GM10248 (cell line): ENCODE measurements at regions not wholly inside any gene's neighbourhood (a gene's known extent, or its start where the extent isn't known, plus 50 kb on each side); places are given as distances from the start of the nearest gene placed in this dataset.

Experiments used
- CTCF ChIA-PET: fragments of 300-600 bp; sonication (Branson Sonifier 250); formaldehyde crosslinking; extraction: SDS; loops from one replicate; lab custom pipeline; 2021; ENCODE audit warnings: antibody characterized with exemption; lab: Yijun Ruan, JAX
- POLR2A ChIA-PET: fragments of 350-650 bp; sonication (Branson Sonifier 250); formaldehyde crosslinking; extraction: SDS; loops from one replicate; lab custom pipeline; 2020; ENCODE audit warnings: antibody characterized with exemption; lab: Yijun Ruan, JAX
- DNase-seq: peaks from one replicate; pipeline ENCODE4 v3.0.0; 2012; ENCODE audit errors: extremely low spot score
- CTCF ChIP-seq: IDR thresholded peaks from 2 replicates; pipeline ENCODE4 v1.5.1; 2012; ENCODE audit warnings: mild to moderate bottlenecking, low read depth; ENCODE audit errors: extremely low read depth, missing control alignments, control extremely low read depth

- DNase-seq: no peak
- ChIA-PET CTCF (interaction anchor here (0.8 kb wide), 1 partner anchor 9 kb away, joined by 3 read pairs; no protein-coding TSS in a partner anchor), POLR2A (no interaction called here)
- no peak for TF ChIP-seq CTCF
These were observed 250.8 kb upstream of the PITRM1 start for GRCh38 chr10:3423384-3423783.

- ChIA-PET CTCF (no interaction called here), POLR2A (no interaction called here)
- TF ChIP-seq CTCF: no peak
These were observed 249.7 kb upstream of the PITRM1 start for GRCh38 chr10:3422282-3422681.

GRCh38 chr10:3421537-3422257 lies 249.1 kb upstream of the PITRM1 start:
- TF ChIP-seq CTCF: no peak
- DNase-seq: no peak
- ChIA-PET POLR2A (no interaction called here), CTCF (no interaction called here)

More at GRCh38 chr10:3422282-3422681, 249.7 kb upstream of the PITRM1 start:
- DNase-seq: no peak

GRCh38 chr10:3420527-3421469 lies 248.2 kb upstream of the PITRM1 start:
- CTCF ChIA-PET: no interaction called here
- POLR2A ChIA-PET: no interaction called here
- no peak for TF ChIP-seq CTCF
- DNase-seq: no peak

- ChIA-PET POLR2A (no interaction called here), CTCF (no interaction called here)
- DNase-seq: no peak
- TF ChIP-seq CTCF: no peak
These were observed 247.3 kb upstream of the PITRM1 start for GRCh38 chr10:3419719-3420495.

- POLR2A ChIA-PET: no interaction called here
- DNase-seq: no peak
- TF ChIP-seq CTCF: no peak
- CTCF ChIA-PET: no interaction called here
These were observed 246.3 kb upstream of the PITRM1 start for GRCh38 chr10:3418926-3419325.
